ENCODE measurements at regions not wholly inside any gene's neighbourhood (a gene's known extent, or its start where the extent isn't known, plus 50 kb on each side); places are given as distances from the start of the nearest gene placed in this dataset.

GRCh38 chr17:5941258-5941657 lies 128.9 kb upstream of the WSCD1 start:
- TF ChIP-seq EZH2 (IDR thresholded peaks at IDR 0.05): no peak
- no peak for TF ChIP-seq POLR2AphosphoS5 (IDR thresholded peaks at IDR 0.05; ENCODE audit: borderline replicate concordance, low read depth, low read length)
- TF ChIP-seq FOXP2 (optimal IDR thresholded peaks at IDR 0.05; ENCODE audit: control extremely low read depth, extremely low read length, insufficient read depth): no peak
- no peak overlapping the region for H3K27ac ChIP-seq

GRCh38 chr17:5942687-5943086 lies 127.5 kb upstream of the WSCD1 start:
- no peak overlapping the region for H3K9ac ChIP-seq (ENCODE audit: insufficient read length)
- no peak for TF ChIP-seq POLR2AphosphoS5 (IDR thresholded peaks at IDR 0.05; ENCODE audit: borderline replicate concordance, low read depth, low read length)
- TF ChIP-seq EZH2 (IDR thresholded peaks at IDR 0.05): no peak
- TF ChIP-seq FOXP2 (optimal IDR thresholded peaks at IDR 0.05; ENCODE audit: control extremely low read depth, extremely low read length, insufficient read depth): no peak
- no peaks in the 10 kb centered on the region for H3K9me3 ChIP-seq (ENCODE audit: low read depth, low read length)
- H3K4me3 ChIP-seq: no peak overlapping the region
- no peak for DNase-seq (ENCODE audit: low read depth, low spot score)
- no peak overlapping the region for H3K27ac ChIP-seq
- no peaks in the 10 kb centered on the region for H3K36me3 ChIP-seq (ENCODE audit: insufficient read depth, low read length)

More at GRCh38 chr17:5941258-5941657, 128.9 kb upstream of the WSCD1 start:
- no peak overlapping the region for H3K4me3 ChIP-seq
- DNase-seq (ENCODE audit: low read depth, low spot score): no peak
- H3K9me3 ChIP-seq (ENCODE audit: low read depth, low read length): no peaks in the 10 kb centered on the region
- H3K36me3 ChIP-seq (ENCODE audit: insufficient read depth, low read length): no peaks in the 10 kb centered on the region
- no peak overlapping the region for H3K9ac ChIP-seq (ENCODE audit: insufficient read length)

- TF ChIP-seq EZH2 (IDR thresholded peaks at IDR 0.05) (no peak), POLR2AphosphoS5 (IDR thresholded peaks at IDR 0.05; ENCODE audit: borderline replicate concordance, low read depth, low read length) (no peak), FOXP2 (optimal IDR thresholded peaks at IDR 0.05; ENCODE audit: control extremely low read depth, extremely low read length, insufficient read depth) (no peak)
- Histone ChIP-seq H3K36me3 (ENCODE audit: insufficient read depth, low read length) (no peaks in the 10 kb centered on the region), H3K27ac (no peak overlapping the region), H3K4me3 (no peak overlapping the region), H3K9me3 (ENCODE audit: low read depth, low read length) (no peaks in the 10 kb centered on the region), H3K9ac (ENCODE audit: insufficient read length) (no peak overlapping the region)
- DNase-seq (ENCODE audit: low read depth, low spot score): no peak
Measured at GRCh38 chr17:5943232-5943631, 126.9 kb upstream of the WSCD1 start.

GRCh38 chr17:5943982-5944381 lies 126.2 kb upstream of the WSCD1 start:
- no peak overlapping the region for H3K4me3 ChIP-seq
- H3K9me3 ChIP-seq (ENCODE audit: low read depth, low read length): no peaks in the 10 kb centered on the region
- no peak for DNase-seq (ENCODE audit: low read depth, low spot score)
- no peak for TF ChIP-seq FOXP2 (optimal IDR thresholded peaks at IDR 0.05; ENCODE audit: control extremely low read depth, extremely low read length, insufficient read depth)
- TF ChIP-seq POLR2AphosphoS5 (IDR thresholded peaks at IDR 0.05; ENCODE audit: borderline replicate concordance, low read depth, low read length): no peak
- TF ChIP-seq EZH2 (IDR thresholded peaks at IDR 0.05): no peak
- H3K9ac ChIP-seq (ENCODE audit: insufficient read length): no peak overlapping the region
- H3K36me3 ChIP-seq (ENCODE audit: insufficient read depth, low read length): no peaks in the 10 kb centered on the region
- H3K27ac ChIP-seq: no peak overlapping the region

- Histone ChIP-seq H3K9ac (ENCODE audit: insufficient read length) (no peak overlapping the region), H3K36me3 (ENCODE audit: insufficient read depth, low read length) (no peaks in the 10 kb centered on the region), H3K27ac (no peak overlapping the region), H3K9me3 (ENCODE audit: low read depth, low read length) (no peaks in the 10 kb centered on the region), H3K4me3 (no peak overlapping the region)
- no peak for DNase-seq (ENCODE audit: low read depth, low spot score)
- no peak for TF ChIP-seq EZH2 (IDR thresholded peaks at IDR 0.05)
- no peak for TF ChIP-seq POLR2AphosphoS5 (IDR thresholded peaks at IDR 0.05; ENCODE audit: borderline replicate concordance, low read depth, low read length)
Measured at GRCh38 chr17:5947701-5948180, 122.4 kb upstream of the WSCD1 start.

GRCh38 chr17:5948811-5949210 lies 121.4 kb upstream of the WSCD1 start:
- TF ChIP-seq POLR2AphosphoS5 (IDR thresholded peaks at IDR 0.05; ENCODE audit: borderline replicate concordance, low read depth, low read length): no peak
- no peak for TF ChIP-seq EZH2 (IDR thresholded peaks at IDR 0.05)
- no peak for TF ChIP-seq FOXP2 (optimal IDR thresholded peaks at IDR 0.05; ENCODE audit: control extremely low read depth, extremely low read length, insufficient read depth)

GRCh38 chr17:5950878-5951277 lies 119.3 kb upstream of the WSCD1 start:
- TF ChIP-seq EZH2 (IDR thresholded peaks at IDR 0.05) (no peak), FOXP2 (optimal IDR thresholded peaks at IDR 0.05; ENCODE audit: control extremely low read depth, extremely low read length, insufficient read depth) (no peak), POLR2AphosphoS5 (IDR thresholded peaks at IDR 0.05; ENCODE audit: borderline replicate concordance, low read depth, low read length) (no peak)
- Histone ChIP-seq H3K36me3 (ENCODE audit: insufficient read depth, low read length) (no peaks in the 10 kb centered on the region), H3K27ac (no peak overlapping the region), H3K4me3 (no peak overlapping the region), H3K9ac (ENCODE audit: insufficient read length) (no peak overlapping the region), H3K9me3 (ENCODE audit: low read depth, low read length) (no peaks in the 10 kb centered on the region)
- DNase-seq (ENCODE audit: low read depth, low spot score): no peak

More at GRCh38 chr17:5948811-5949210, 121.4 kb upstream of the WSCD1 start:
- DNase-seq (ENCODE audit: low read depth, low spot score): no peak
- Histone ChIP-seq H3K9me3 (ENCODE audit: low read depth, low read length) (no peaks in the 10 kb centered on the region), H3K36me3 (ENCODE audit: insufficient read depth, low read length) (no peaks in the 10 kb centered on the region), H3K4me3 (no peak overlapping the region), H3K9ac (ENCODE audit: insufficient read length) (no peak overlapping the region), H3K27ac (no peak overlapping the region)

- Histone ChIP-seq H3K27ac (no peak overlapping the region), H3K9ac (ENCODE audit: insufficient read length) (no peak overlapping the region), H3K4me3 (no peak overlapping the region), H3K36me3 (ENCODE audit: insufficient read depth, low read length) (no peaks in the 10 kb centered on the region), H3K9me3 (ENCODE audit: low read depth, low read length) (no peaks in the 10 kb centered on the region)
- TF ChIP-seq EZH2 (IDR thresholded peaks at IDR 0.05) (no peak), POLR2AphosphoS5 (IDR thresholded peaks at IDR 0.05; ENCODE audit: borderline replicate concordance, low read depth, low read length) (no peak), FOXP2 (optimal IDR thresholded peaks at IDR 0.05; ENCODE audit: control extremely low read depth, extremely low read length, insufficient read depth) (no peak)
- DNase-seq (ENCODE audit: low read depth, low spot score): no peak
Measured at GRCh38 chr17:5951912-5952311, 118.3 kb upstream of the WSCD1 start.

GRCh38 chr17:5952518-5952917 lies 117.7 kb upstream of the WSCD1 start:
- H3K27ac ChIP-seq: no peak overlapping the region
- no peak for DNase-seq (ENCODE audit: low read depth, low spot score)
- H3K4me3 ChIP-seq: no peak overlapping the region
- TF ChIP-seq FOXP2 (optimal IDR thresholded peaks at IDR 0.05; ENCODE audit: control extremely low read depth, extremely low read length, insufficient read depth) (no peak), POLR2AphosphoS5 (IDR thresholded peaks at IDR 0.05; ENCODE audit: borderline replicate concordance, low read depth, low read length) (no peak), EZH2 (IDR thresholded peaks at IDR 0.05) (no peak)
- H3K9me3 ChIP-seq (ENCODE audit: low read depth, low read length): no peaks in the 10 kb centered on the region
- H3K36me3 ChIP-seq (ENCODE audit: insufficient read depth, low read length): no peaks in the 10 kb centered on the region
- H3K9ac ChIP-seq (ENCODE audit: insufficient read length): no peak overlapping the region

All from SK-N-MC (cell line).